B cell (primary cell): ENCODE measurements at regions not wholly inside any gene's neighbourhood (a gene's known extent, or its start where the extent isn't known, plus 50 kb on each side); places are given as distances from the start of the nearest gene placed in this dataset.

Experiments used
- CTCF ChIP-seq: fragments of 200-600 bp; IDR thresholded peaks from one replicate; pipeline ENCODE4 v1.8.0; 2022; ENCODE audit warnings: antibody characterized with exemption, mild to moderate bottlenecking
- EZH2 ChIP-seq: IDR thresholded peaks from 2 replicates; pipeline ENCODE4 v1.6.1; 2012; ENCODE audit warnings: borderline replicate concordance, low read depth, mild to moderate bottlenecking, moderate library complexity, low read length; ENCODE audit not compliant: insufficient read depth, poor library complexity, severe bottlenecking

GRCh38 chr18:34077599-34077998 is 147.1 kb downstream of the NOL4 start:
- no peak for TF ChIP-seq EZH2
- TF ChIP-seq CTCF = no peak
